Choroid plexus epithelial cell (primary cell): ENCODE measurements at regions not wholly inside any gene's neighbourhood (a gene's known extent, or its start where the extent isn't known, plus 50 kb on each side); places are given as distances from the start of the nearest gene placed in this dataset.
"Not testable (repeated sequence)": the region's sequence is repeated elsewhere in the genome, so short reads cannot be mapped to it uniquely, and the experiment has no call there.

Experiments used
- DNase-seq: peaks from one replicate; pipeline ENCODE4 v3.0.0-alpha.2; 2010; ENCODE audit warnings: low read depth
- H3K4me3 ChIP-seq: 2 replicates; pipeline ENCODE4 v1.5.1; 2011; ENCODE audit warnings: low read depth, mild to moderate bottlenecking, control low read depth, low read length, moderate library complexity
- TF ChIP-seq, protein P1 (sequence below): conservative IDR thresholded peaks from 2 replicates; pipeline ENCODE4 v1.5.1; 2011; ENCODE audit warnings: low read depth, mild to moderate bottlenecking, control low read depth, inconsistent platforms, low read length, moderate library complexity

GRCh38 chr2:102871707-102872106 lies 109.9 kb downstream of the TMEM182 start:
- H3K4me3 ChIP-seq: no peak overlapping the region
- DNase-seq: no peak
- TF ChIP-seq, protein P1, sequence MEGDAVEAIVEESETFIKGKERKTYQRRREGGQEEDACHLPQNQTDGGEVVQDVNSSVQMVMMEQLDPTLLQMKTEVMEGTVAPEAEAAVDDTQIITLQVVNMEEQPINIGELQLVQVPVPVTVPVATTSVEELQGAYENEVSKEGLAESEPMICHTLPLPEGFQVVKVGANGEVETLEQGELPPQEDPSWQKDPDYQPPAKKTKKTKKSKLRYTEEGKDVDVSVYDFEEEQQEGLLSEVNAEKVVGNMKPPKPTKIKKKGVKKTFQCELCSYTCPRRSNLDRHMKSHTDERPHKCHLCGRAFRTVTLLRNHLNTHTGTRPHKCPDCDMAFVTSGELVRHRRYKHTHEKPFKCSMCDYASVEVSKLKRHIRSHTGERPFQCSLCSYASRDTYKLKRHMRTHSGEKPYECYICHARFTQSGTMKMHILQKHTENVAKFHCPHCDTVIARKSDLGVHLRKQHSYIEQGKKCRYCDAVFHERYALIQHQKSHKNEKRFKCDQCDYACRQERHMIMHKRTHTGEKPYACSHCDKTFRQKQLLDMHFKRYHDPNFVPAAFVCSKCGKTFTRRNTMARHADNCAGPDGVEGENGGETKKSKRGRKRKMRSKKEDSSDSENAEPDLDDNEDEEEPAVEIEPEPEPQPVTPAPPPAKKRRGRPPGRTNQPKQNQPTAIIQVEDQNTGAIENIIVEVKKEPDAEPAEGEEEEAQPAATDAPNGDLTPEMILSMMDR: no peak

DNA sequence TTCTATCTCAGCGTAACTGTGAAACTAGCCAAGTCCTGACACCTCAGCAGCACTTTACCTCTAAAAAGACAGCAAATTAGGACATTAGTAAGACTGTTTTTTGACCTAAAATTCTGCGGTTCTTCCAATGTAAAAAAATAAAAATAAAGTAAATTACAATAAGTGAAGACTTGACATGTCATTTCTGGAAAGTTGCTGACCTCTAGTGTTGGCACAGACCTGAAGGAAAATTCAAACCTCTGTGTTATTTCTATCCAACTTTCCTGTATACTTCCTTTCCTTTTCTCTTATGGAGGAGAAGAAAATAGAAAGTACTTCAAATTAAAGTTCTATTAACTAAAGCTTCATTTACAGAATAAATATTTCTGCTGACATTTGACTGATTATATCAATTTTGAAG lies 110.6 kb downstream of the TMEM182 start:
- TF ChIP-seq, protein P1: no peak
- H3K4me3 ChIP-seq: no peak overlapping the region
- DNase-seq: peak; percentile 4

DNA sequence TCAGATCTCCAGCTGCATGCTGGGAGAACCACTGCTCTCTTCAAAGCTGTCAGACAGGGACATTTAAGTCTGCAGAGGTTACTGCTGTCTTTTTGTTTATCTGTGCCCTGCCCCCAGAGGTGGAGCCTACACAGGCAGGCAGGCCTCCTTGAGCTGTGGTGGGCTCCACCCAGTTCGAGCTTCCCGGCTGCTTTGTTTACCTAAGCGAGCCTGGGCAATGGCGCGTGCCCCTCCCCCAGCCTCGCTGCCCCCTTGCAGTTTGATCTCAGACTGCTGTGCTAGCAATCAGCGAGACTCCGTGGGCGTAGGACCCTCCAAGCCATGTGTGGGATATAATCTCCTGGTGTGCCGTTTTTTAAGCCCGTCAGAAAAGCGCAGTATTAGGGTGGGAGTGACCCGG lies 117.7 kb downstream of the TMEM182 start:
- DNase-seq: not testable (repeated sequence)

GRCh38 chr2:102880731-102881130 lies 118.9 kb downstream of the TMEM182 start:
- TF ChIP-seq, protein P1: no peak
- DNase-seq: no peak
- no peak overlapping the region for H3K4me3 ChIP-seq

More for the DNA sequence above, 117.7 kb downstream of the TMEM182 start:
- H3K4me3 ChIP-seq: not testable (repeated sequence)

DNA sequence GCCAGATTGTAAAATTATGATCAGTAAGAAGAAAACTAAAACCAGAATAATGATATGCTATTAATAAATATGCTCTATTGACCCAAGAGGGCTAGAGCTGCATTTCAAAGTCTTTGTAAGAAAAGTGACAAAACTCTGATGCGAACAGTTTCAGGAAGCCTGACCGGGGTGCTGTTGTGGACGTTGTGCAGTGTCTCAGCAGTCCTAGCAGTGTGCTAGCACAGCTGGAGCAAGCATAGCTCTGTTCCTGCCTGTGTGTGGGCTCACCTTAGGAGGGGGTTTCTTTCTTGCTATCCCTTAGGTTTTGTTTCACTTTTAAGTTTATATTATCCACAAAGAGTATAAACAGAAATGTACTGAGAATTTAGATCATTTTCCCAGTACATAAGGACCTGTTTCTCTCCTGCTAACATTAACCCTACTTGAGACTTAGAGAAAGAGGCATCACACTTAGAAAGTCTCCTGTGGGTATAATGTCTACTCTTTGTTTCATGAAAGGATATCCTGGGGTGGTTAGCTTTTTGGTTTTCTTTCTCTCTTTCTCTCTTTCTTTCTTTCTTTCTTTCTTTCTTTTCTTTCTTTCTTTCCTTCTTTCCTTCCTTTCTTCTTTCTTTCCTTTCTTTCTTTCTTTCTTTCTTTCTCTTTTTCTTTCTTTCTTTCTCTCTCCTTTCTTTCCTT lies 124.5 kb downstream of the TMEM182 start:
- TF ChIP-seq, protein P1: no peak
- H3K4me3 ChIP-seq: no peak overlapping the region
- no peak for DNase-seq

DNA sequence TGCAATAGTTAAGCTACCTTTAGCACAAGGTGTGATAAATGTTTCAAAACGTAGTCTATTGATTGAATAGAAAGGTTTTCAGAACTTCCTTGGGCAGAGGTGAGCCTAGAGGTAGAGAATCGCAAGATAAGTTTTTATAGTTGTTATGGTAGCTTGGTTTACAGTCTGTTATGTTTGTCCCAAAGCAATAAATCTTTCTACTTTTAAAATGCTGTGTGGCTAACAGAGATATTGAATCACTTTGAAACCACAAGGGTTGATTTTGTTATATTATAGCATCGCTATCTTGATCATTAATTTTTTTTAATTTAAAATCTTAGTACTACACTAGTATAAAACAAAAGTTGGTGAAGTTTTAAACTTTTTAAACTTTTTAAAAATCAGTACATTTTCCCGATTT lies 126.7 kb downstream of the TMEM182 start:
- H3K4me3 ChIP-seq: no peak overlapping the region
- no peak for DNase-seq
- TF ChIP-seq, protein P1: no peak

DNA sequence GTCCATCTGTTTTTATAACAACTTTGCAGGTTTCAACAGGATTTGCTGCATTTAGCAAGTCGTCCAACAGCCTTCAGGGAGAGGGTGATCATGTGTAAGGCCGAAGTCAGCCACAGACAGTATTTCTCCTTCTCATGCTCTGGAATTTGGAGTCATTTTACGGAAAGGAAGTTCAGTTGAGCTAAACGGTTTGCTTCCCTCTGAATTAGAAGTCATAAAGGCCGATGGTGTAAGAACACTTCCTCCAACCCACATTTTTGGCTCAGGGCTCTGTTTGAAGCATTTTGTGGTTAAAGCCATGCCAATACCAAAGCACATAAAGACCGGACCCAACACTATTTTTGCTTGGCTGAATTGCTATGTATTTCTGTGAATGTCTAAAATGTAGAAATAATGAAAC lies 129.5 kb downstream of the TMEM182 start:
- TF ChIP-seq, protein P1: no peak
- no peak for DNase-seq

More for the DNA sequence above, 129.5 kb downstream of the TMEM182 start:
- no peak overlapping the region for H3K4me3 ChIP-seq
